GM21717 (cell line): ENCODE measurements at regions not wholly inside any gene's neighbourhood (a gene's known extent, or its start where the extent isn't known, plus 50 kb on each side); places are given as distances from the start of the nearest gene placed in this dataset.
A peak's percentile ranks its signal among the peaks of the same experiment; 100 is the strongest.

Source experiments
- ATAC-seq: cut with Tn5 transposase; IDR thresholded peaks from one replicate; pipeline ENCODE4 v1.9.1; 2021; ENCODE audit warnings: mild to moderate bottlenecking, moderate library complexity; ENCODE audit not compliant: unreplicated experiment

DNA sequence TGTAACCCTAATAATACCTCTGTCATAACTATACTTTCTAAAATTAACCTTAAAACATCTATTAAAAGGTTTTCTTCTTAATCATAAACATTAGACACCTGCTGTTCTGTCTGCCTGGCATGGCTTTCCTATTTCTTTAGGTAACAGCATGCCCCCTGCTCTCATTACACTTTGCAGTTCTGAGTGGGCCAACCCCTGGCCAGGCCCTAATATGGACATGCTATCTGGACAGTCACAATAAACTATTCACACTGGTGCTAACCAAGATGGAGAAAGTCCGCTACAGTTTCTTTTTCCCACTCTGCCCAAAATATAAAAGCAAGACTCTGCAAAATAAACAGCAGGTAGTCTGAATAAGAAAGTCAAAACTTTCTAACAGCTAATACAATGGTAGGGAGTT lies 84.0 kb downstream of the ELAPOR2 start:
- ATAC-seq: no peak

DNA sequence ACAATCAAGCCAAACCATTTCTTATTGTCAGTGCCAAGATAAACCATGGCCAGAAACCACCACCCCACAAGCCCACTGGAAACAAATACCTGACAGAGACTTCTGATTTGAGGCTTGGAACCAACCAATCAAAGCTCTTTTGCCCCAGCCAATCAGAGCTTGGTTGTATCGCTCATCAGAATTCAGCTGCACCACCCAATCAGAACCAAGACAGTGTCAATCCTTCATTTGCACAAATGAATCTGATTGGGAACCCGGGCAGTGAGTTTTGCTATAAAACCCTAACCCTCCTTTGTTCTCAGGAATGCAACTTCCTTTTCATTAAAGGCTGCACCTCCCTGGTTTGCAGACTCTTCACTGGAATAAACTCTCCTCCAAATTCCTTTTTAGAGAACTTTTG lies 87.4 kb downstream of the ELAPOR2 start:
- no peak for ATAC-seq

DNA sequence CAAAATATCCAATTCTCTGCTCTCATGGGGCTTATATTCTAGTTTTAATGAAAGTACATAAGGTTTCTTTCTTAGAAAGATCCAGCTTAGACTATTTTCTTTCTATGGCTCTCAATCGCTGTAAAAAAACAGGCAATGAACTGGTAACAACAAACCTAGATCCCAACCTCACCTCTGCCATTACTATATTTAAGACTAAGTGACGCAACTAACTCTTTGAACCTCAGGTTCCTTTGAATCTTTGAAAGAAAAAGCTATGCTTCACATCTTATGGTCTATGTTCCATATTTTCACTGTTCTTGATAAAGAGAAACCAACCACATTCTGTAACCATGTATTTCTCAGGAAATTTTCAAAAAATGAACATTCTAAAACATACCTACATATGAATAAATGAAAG lies 88.5 kb downstream of the ELAPOR2 start:
- ATAC-seq: no peak

DNA sequence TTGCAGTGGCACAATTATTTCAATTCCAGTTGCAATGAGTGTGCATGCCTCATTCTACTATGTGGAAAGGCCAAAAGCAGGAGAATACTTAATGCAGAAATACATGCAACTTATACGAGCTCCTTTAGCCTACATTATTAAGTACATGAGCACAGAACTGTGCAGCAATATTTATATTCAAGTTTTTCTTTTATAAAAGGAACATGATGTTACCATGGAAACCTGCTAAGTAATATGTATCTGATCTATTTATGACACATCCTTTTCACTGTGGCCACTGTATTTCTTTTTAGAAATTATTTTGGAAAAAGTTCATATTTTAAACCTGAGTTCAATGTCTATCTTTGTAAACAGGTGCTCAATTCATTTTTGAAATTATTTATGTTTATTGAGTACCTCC lies 88.9 kb downstream of the ELAPOR2 start:
- ATAC-seq: no peak

DNA sequence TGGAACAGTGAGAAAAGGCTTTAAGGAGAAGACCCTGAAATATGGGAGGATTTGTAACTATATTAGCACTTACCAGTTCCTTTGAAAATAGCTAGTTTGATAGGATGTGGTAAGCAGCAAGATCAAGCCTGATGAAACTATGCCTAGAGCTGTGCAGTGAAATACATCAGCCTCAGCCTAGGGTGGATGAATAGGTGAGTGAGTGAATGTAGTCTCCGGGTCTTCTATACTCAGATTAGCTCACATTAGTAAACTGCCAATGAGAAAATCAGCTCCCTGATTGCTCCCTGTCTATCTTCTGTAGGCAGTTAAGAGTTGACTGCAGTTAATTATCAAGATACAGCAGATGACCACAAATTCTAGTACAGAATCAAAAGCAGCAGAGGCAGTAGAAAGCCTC lies 89.6 kb downstream of the ELAPOR2 start:
- no peak for ATAC-seq

DNA sequence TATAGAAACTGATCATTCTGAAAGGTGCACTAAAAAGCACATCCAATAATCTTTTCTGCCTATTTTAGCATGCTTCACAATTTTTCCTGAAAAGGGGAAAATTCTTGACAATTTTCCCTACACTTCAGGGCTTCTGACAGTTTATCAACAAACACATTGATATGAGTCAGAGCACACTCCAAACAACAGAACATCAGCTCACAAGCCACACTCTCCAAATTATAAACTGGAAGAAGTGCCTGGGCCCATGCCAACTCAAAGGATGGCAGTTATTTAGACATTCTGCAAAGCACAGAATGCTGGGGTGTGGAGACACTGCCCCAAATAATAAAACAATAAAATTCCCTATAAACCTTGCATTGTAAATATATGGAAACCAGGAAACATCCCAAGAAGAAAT lies 90.8 kb downstream of the ELAPOR2 start:
- ATAC-seq: no peak

DNA sequence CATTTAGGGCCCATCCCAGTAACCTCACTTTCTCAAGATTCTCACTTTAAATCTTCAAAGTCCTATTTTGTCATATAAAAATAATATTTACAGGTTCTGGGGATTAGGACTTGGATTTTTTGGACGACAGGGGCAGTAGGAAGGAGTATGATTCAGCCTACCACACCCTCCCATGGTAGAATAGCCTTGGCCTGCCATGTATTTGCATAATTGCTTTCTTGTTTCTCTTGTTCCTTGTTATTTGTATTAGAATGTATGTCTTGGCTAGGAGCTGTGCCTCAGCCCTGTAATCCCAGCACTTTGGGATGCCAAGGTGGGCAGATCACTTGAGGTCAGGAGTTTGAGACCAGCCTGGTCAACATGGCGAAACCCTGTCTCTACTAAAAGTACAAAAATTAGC lies 92.5 kb downstream of the ELAPOR2 start:
- ATAC-seq: peak; percentile 36

DNA sequence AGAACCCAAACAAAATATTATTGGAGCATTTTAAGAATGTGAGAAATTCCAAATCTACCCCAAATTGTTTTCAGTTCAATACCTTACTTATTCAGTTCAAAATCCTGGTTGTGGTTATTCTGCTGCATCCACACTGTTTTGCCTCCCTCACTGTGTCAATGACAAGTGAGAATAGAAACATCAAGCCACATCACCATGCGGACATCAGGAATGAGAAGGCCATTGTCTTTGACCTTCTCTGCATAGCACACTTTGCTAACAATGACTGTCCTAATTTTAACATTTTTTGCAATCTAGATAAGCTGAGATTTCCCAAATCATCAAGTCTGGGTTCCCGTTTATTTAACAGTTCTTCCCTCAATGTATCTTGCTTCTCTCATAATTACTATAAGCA lies 93.7 kb downstream of the ELAPOR2 start:
- ATAC-seq: no peak

DNA sequence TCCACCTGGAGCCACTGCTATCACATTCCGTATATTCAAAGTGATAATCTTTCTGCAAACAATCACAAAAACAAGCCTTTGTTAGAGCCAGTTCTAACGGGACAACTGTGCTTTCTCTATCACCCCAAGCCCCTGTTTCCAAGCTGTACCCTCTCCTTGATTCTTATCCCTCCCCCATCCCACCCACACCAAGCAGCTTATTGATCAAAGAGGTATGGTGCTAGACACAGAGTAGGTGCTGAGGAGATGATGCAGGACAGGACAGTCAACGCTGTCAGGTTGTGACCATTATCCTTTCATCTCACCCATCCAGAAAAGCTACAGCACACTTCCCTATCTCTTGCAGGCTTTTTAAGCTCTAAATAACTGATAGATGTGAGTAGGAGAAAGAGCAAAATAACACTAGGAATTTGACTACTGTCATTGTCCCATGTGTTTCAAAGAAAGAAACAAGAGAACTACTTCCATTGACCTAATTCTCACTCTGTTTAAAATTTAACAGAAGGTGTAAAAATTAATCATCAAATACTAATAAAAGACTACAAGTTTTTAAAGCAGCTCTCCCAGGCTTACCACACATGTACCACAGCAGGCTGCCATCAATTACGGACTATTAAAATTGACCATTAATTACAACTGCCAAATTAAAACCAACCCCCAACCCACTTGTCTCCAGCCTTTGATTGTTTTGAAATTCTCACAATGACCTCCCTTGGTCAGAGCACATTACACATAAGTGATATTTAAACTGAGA lies 94.3 kb downstream of the ELAPOR2 start:
- no peak for ATAC-seq

DNA sequence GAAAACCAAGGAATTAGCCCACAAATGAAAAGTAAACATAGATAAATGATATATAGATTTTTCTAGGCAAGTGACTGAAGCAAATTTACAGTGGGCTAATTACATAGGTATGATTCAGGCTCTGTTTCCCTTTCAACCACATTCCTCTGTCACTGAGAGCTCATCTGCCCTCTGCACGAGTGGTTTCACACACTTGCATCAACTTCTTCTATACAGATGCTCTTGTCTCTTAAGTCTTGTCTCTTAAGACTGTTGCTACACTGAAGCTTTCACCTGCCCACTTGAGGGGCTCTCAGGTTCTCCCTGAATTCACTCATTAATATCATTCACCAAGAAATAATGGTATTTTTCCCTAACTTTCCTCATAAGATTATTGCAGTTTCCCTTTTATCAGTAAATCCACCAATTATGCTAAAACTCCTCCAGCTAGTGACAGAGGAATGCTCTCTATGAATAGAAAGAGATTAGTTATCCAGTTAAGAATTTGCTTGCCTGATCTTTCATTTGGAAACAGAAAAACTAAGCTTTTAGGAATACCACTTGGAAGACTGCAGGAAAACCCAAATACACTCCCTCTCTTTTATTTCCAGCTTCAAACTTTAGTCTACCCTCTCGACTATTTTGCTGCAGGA lies 95.7 kb downstream of the ELAPOR2 start:
- peak; percentile 97 for ATAC-seq

DNA sequence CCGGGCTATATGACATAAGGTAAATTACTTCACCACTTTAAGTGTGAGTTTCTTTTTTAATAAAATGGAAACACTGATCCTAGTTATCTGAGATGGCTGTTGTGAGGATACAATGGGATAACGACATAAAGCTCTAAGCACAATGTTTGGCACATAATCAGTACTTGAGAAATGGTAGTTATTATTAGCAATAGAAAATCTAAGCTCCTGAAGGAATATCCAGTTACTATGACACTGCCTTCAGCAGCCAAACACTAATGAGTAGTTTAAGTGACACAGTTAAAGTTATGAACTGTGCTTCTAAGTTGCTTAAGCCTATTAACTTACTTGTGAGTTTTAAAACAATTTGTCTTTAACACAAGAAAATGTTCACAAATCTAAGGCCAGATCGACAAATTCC lies 96.8 kb downstream of the ELAPOR2 start:
- no peak for ATAC-seq

DNA sequence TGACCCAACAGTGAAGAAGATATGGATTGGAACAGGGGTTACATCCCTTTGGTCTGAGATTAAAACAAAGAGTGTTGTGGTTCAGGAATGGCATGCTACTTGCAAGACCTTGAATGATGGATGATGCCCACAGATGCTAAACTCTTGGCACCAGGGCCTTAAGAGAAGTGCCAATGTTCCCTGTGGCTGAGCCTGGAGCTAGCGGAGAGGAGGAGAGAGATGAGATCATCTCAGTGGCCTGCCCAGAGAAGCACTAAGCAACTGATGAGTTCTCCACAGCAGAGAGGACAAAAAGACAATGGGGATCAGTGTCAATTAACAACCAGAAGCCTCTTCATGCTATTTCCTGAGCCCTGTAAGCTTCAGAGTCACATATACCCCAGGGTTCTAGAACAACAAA lies 97.8 kb downstream of the ELAPOR2 start:
- no peak for ATAC-seq

DNA sequence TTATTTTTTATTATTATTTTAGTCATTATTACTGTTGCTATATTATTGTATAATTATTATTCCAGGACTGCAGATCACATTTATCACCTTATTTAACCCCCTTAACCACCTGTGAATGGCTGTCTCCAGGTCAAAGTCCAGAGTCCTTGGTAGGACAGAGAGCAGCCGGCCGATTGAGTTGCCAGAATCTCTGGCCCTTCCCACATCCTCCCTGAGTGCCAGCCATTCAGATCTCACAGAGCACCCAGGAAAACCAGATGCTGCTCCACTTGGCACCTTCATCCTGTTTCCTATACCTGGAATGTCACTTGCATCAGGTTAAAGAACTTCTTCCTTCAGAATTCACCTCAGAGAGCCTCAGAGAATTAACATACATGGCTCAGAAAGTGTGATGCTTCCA lies 101.1 kb downstream of the ELAPOR2 start:
- ATAC-seq: no peak

DNA sequence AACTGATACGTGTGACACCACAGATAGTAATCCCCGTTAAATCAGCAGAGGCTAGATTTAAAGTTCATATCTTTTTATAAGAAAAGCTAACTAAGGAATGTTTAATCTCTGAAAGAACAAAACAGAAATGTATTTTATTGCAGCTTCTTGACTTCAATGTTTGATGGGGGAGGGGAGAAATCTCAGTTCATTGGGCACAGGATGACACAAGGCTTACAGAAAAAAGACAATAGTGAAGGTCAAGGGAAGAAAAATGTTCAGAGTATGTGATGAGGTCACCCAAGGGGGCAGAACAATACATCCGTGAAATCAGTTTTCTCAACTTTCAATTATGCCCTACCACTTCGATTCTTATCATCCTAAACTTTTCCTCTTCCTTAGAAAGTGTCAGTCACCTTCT lies 102.9 kb downstream of the ELAPOR2 start:
- ATAC-seq: no peak

DNA sequence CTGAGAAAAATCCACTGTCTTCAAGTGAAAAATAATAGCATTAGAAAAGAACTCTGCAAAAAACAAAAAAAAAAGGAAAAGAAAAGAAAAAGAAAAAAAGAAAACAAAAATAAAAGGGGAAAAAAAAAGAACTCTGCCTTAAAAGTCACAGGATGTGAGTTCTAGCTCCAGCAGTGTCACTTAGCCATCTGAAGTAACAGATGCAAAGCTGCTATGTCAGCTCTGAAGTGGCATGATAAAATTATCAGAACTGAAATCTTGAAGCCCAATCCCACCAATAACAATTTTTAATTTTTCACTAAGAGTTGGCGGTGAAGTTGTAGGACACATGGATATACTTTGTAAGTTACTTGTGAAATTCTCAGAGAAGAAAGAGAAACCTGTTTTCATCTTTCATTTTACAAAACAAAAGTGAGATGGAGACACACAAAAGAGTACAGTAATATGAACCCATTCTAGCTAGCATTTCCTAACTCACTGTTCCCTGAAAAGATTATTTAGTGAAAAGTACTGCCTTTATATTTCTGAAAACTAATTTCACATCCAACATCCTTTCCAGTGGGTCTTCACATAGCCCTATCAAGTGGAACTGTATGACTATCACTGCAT lies 103.5 kb downstream of the ELAPOR2 start:
- no peak for ATAC-seq

DNA sequence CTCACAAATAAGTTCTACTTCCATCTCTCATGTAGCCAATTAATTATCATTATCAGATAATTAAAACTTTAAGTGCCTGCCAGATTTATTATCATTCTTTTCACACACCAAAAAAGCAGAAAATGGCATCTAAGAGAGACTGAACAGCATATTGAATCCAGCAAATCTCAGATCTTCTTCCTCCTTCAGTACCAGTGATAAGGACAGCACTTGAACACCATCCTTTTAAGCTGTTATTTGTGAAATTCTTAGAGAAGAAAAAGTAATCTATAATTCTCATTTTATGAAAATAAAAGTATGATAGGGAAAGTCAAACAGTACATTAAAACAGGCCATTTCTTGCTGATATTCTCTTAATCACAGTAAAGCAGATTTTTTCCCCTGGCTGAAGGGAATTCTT lies 104.5 kb downstream of the ELAPOR2 start:
- no peak for ATAC-seq

DNA sequence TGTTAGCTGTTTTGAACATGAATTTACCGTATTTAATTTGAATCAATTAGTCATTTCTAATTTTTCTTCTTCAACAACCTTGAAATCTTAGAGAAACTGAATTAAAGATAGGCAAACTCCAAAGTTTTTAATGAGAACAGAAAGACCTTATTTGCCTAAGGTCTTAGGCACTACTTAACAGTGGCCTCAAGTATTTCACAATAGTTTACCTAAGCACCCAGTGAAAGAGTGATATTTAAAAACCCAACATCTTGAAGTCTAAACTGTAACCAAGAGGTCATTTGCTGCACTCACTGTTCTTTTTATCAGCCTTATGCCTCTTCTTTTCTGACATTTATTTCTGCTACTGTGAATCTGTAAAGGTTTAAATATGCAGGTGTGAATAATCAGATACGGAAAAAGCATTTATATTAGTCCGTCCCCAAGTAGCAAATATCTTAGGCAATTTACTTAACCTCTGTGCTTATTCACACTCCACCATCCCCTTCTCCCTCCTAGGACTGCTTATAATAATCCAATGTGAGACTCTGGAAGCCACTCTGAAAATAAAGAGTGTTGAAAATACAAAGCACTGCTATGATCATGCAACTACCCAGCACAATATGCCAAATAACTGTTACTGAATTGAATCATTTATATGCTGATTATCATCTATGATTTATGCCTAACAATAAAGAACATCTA lies 105.7 kb downstream of the ELAPOR2 start:
- ATAC-seq: no peak

DNA sequence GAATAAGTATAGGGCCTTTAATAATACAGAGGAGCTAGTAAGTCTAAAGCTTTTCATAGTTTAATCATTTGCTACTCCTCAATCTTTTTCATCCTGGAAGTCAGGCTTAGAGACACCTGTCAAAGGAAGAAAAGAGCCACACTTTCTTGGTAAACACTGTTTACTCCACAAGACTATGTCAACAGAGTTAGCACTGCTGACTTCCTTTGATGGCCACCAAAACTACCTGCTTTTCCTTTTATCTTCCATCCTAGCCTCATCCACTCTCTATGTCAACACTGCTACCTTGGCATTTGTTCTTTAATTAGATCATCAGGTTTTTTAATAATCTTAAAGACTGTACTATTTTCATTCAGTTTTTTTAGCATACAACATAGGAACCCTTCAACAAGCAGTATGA lies 106.2 kb downstream of the ELAPOR2 start:
- no peak for ATAC-seq

DNA sequence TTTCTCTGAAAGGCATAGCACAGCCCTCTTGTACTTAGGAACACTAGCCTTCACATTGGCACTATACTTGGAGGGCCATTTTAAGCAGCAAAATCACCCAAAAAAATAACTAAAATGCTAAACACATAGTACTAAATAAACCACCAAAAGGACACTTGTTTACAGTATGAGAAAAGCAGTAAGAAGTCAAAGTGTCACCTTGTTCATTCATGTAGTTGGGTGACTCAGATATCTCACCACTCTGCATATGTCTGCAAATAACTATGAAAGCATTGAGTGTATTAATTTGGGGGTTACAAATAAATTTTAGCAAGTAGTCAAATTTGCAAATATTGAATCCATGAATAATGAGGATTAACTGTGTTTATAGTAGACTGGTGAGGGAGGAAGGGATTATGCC lies 107.6 kb downstream of the ELAPOR2 start:
- no peak for ATAC-seq

DNA sequence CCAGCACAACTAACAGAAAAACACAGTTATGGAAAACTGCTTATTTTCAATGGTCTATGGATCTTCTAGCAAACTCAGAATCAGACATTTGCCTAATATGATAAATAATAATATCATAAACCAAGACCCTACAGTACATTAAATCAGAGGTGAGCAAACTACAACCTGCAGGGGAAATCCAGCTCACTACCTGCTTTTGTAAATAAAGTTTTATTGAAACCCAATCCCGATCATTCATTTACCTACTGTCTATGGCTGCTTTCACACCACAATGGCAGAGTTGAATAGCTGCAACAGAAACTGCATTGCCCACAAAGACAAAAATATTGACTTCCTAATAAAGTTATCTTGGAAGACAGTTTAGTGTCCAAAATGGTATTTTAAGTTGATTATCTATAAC lies 108.5 kb downstream of the ELAPOR2 start:
- no peak for ATAC-seq

DNA sequence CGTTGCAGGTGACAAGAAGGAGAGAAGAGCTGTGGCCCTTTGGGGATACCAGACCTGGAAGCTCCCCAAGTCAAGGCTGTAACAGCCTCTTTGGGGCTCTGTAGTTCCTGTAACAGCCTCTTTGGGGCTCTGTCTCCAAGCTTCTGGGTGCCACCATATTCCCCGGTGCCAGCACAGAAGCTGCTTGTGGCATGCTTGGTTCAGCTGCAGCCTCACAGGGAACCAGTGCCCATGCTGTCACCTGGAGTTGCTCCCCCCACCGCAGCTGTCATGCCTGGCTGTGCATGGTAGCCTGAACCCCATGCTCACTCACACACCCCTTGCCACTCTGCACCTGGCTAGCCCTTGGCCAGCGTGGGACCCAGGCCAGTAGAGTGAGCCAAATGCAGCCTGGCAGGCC lies 109.1 kb downstream of the ELAPOR2 start:
- no peak for ATAC-seq

DNA sequence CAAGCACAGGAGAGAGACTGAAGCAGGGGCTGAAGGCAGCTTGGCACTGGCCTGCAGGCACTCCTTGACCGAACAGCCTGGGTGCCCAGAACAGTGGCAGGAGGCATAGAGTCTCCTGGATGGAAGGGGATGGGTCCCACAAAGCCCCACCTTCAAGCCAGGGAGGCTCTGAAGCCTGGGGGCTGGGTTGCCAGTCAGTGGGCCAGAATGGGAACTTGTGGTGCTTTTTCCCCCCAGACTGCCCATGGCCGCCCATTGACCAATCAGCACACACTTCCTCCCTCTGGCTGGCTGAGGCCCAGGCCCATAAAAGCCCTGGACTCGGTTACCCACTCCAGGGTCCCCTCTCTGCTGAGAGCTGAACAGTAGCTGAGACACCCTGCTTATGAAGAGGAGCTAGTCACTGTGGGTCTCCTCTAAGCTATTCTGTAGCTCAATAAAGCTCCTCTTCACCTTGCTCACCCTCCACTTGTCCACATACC lies 109.6 kb downstream of the ELAPOR2 start:
- ATAC-seq: peak; percentile 14
